WTC11 (cell line): ENCODE measurements at regions not wholly inside any gene's neighbourhood (a gene's known extent, or its start where the extent isn't known, plus 50 kb on each side); places are given as distances from the start of the nearest gene placed in this dataset.

ENCODE experiments used
- AR ChIP-seq: fragments of 250-450 bp; sonication (Bioruptor Pico); IDR thresholded peaks from 2 replicates; pipeline ENCODE4 v1.9.0; 2021; ENCODE audit warnings: mild to moderate bottlenecking
- ELF4 ChIP-seq: sonication (generic); formaldehyde crosslinking; IDR thresholded peaks from 2 replicates; pipeline ENCODE4 v1.8.1; 2022; ENCODE audit warnings: low read depth, mild to moderate bottlenecking, moderate library complexity, missing genetic modification reagents
- FOXK1 ChIP-seq: sonication (generic); formaldehyde crosslinking; IDR thresholded peaks from 2 replicates; pipeline ENCODE4 v1.8.0; 2022; ENCODE audit warnings: mild to moderate bottlenecking, moderate library complexity, missing genetic modification reagents
- HMGA2 ChIP-seq: fragments of 250-450 bp; sonication (Bioruptor Pico); IDR thresholded peaks from 2 replicates; pipeline ENCODE4 v1.4.0; 2021; ENCODE audit warnings: mild to moderate bottlenecking, moderate library complexity
- NR2C2 ChIP-seq: sonication (generic); formaldehyde crosslinking; IDR thresholded peaks from 2 replicates; pipeline ENCODE4 v1.8.0; 2022; ENCODE audit warnings: mild to moderate bottlenecking, missing genetic modification reagents
- ZNF121 ChIP-seq: sonication (generic); formaldehyde crosslinking; IDR thresholded peaks from 2 replicates; pipeline ENCODE4 v1.8.0; 2023; ENCODE audit warnings: missing genetic modification reagents
- TF ChIP-seq, protein P1 (sequence below): sonication (generic); formaldehyde crosslinking; IDR thresholded peaks from 2 replicates; pipeline ENCODE4 v1.8.0; 2023; ENCODE audit warnings: mild to moderate bottlenecking, missing genetic modification reagents

DNA sequence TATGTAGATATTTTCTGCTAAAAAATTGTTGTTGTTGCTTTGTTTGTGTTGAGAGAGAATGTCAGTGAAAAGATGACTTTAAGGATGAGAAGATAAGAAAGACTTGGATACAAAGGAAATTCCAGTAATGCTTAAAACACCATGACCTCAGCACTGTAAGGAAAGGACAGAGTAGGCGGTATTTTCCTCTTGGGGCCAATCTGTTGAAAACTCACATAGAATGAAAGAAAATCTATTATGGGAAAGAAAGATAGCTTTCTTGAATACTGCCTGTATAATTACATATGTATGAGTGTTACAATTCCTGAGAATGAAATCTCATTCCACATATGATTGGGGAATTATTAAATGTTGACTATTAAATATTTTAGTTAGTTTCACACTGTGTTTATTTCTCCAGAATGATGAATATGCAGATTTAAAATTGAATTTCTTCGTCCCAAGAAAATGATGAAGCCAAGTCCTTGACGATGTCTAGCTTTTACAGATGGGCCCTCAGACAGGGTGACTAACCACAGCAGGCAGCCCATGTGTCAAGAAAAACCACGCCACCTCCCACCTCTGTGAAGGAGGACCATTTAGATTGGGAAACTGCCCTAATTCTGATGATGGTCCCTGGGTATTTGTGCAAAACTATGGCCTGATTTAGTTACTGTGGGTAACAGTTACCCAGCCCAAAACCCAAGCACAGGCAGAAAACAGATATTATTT, 49.7 kb upstream of the LMO4 start (continued):
- TF ChIP-seq, protein P1, sequence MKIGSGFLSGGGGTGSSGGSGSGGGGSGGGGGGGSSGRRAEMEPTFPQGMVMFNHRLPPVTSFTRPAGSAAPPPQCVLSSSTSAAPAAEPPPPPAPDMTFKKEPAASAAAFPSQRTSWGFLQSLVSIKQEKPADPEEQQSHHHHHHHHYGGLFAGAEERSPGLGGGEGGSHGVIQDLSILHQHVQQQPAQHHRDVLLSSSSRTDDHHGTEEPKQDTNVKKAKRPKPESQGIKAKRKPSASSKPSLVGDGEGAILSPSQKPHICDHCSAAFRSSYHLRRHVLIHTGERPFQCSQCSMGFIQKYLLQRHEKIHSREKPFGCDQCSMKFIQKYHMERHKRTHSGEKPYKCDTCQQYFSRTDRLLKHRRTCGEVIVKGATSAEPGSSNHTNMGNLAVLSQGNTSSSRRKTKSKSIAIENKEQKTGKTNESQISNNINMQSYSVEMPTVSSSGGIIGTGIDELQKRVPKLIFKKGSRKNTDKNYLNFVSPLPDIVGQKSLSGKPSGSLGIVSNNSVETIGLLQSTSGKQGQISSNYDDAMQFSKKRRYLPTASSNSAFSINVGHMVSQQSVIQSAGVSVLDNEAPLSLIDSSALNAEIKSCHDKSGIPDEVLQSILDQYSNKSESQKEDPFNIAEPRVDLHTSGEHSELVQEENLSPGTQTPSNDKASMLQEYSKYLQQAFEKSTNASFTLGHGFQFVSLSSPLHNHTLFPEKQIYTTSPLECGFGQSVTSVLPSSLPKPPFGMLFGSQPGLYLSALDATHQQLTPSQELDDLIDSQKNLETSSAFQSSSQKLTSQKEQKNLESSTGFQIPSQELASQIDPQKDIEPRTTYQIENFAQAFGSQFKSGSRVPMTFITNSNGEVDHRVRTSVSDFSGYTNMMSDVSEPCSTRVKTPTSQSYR = no peak
- TF ChIP-seq ZNF121 (CRISPR knock-in tag) = no peak
- TF ChIP-seq HMGA2 (CRISPR knock-in tag) = no peak
- TF ChIP-seq AR (CRISPR knock-in tag) = no peak
- TF ChIP-seq ELF4 (CRISPR knock-in tag) = no peak
- TF ChIP-seq NR2C2 = no peak
- no peak for TF ChIP-seq FOXK1
- TF ChIP-seq, all 79 proteins: peak for 0
